Small intestine (tissue), 7 donors: ENCODE measurements at regions not wholly inside any gene's neighbourhood (a gene's known extent, or its start where the extent isn't known, plus 50 kb on each side); places are given as distances from the start of the nearest gene placed in this dataset.

ENCODE experiments used
- DNase-seq, 2 donors: peaks; one replicate each; pipeline versions ENCODE4 v3.0.0 to v3.0.0-alpha.2; 2013
- FAIRE-seq: peaks from 2 replicates; lab custom pipeline; 2012; peaks lifted over from hg19 to GRCh38; lab: Jason Lieb, UNC
- H3K27ac ChIP-seq, 3 donors: one replicate each; pipeline ENCODE4 v1.5.1; 2013; ENCODE audit warnings: low read length in 2 of 3, mild to moderate bottlenecking in 2 of 3, control low read depth in 1 of 3, inconsistent platforms in 1 of 3, low read depth in 1 of 3, moderate library complexity in 1 of 3
- H3K27me3 ChIP-seq, 3 donors: one replicate each; pipeline ENCODE4 v1.6.1; 2013; ENCODE audit warnings: low read length in 3 of 3, inconsistent platforms in 1 of 3; ENCODE audit not compliant: control insufficient read depth in 3 of 3, insufficient read depth in 3 of 3
- H3K36me3 ChIP-seq, 3 donors: one replicate each; pipeline ENCODE4 v1.6.1; 2013; ENCODE audit warnings: low read length in 3 of 3, inconsistent platforms in 1 of 3, low read depth in 1 of 3, mild to moderate bottlenecking in 1 of 3, moderate library complexity in 1 of 3; ENCODE audit not compliant: control insufficient read depth in 3 of 3, insufficient read depth in 2 of 3
- H3K4me1 ChIP-seq, 3 donors: one replicate each; pipeline ENCODE4 v1.6.1; 2013; ENCODE audit warnings: low read length in 2 of 3, inconsistent platforms in 1 of 3, low read depth in 1 of 3, mild to moderate bottlenecking in 1 of 3, moderate library complexity in 1 of 3; ENCODE audit not compliant: control insufficient read depth in 3 of 3, insufficient read depth in 2 of 3
- H3K4me3 ChIP-seq, 3 donors: one replicate each; pipeline ENCODE4 v1.5.1; 2013; ENCODE audit warnings: low read length in 3 of 3, control low read depth in 1 of 3, inconsistent platforms in 1 of 3, low read depth in 1 of 3, mild to moderate bottlenecking in 1 of 3, moderate library complexity in 1 of 3
- H3K9me3 ChIP-seq, 2 donors: one replicate each; pipeline ENCODE4 v1.6.1; 2013; ENCODE audit warnings: low read depth in 1 of 2, low read length in 1 of 2; ENCODE audit not compliant: control insufficient read depth in 2 of 2, insufficient read depth in 1 of 2
- WGBS, 3 donors: extraction: QIAGEN DNeasy Blood & Tissue Kit; methylation state at CpG; one replicate each; pipeline ENCODE4 v1.1.7; 2013; 5-methylcytosine and 5-hydroxymethylcytosine counted together
- donor health status: healthy with polysubstance abuse.
- donor health status: control.
- donor health status: control.
- donor health status: Bipolar disorder and iron deficiency.
- donor health status: healthy.

GRCh38 chr4:8728536-8729407 is 136.2 kb downstream of the CPZ start:
- no peak overlapping the region for H3K4me3 ChIP-seq
- H3K4me1 ChIP-seq: peaks cover 0 to 2% (median 0%) of the 10 kb centered on the region in 3 donors
- no peak for DNase-seq
- no peak overlapping the region for H3K27ac ChIP-seq
- H3K27me3 ChIP-seq: peaks cover 0 to 7% (median 0%) of the 10 kb centered on the region in 3 donors
- 83 to 86% (median 84%) methylated on average over 20 to 21 of the region's 21 CpGs for WGBS, 3 donors
- H3K36me3 ChIP-seq: no peaks in the 10 kb centered on the region
- no peaks in the 10 kb centered on the region for H3K9me3 ChIP-seq
- FAIRE-seq: no peak

DNA sequence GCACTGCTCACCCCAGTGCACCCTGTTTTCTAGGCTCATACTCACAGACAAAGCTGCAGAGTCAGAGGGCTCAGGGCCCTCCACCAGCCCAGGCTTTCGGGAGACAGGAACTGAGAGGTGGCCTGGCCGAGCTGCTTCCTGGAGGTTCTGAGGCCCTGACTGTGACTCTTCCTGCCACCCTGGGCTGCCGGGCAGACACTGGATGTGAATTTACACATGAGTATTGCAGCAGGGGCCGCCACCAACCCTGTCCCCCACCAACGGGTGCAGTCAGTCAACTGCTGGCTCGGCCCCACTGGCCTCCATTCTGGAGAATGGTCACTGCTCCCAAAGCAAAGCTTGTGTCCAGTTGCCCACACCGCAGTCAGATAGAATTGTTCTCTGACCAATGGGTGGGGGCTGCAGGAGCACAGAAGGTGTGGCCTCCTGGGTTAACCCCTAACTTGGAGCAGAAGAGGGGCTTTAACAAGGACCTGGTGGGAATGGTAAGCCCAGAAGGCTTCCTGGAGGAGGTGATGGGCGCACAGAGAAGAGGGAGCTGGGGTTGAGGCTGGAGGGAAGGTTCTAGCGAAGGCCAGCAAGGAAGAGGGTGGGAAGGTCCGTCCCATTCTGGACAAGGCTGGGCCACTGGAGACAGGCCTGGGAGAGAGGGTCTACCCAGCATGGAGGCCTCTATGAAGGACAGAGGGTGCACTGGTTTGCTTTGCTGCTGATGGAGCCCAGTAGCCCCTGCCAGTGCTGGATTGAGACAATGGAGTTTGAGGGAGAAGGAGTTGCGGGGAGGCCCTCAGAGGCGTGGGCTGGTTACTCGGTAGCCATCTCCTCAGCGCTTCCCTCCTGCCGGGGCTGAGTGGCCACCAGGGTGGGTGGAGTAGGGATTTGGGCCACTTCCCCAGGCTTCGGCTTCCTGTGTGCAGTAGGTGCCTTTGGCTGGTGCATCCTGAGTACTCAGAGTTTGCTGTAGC is 135.3 kb downstream of the CPZ start:
- Histone ChIP-seq H3K27ac (no peak overlapping the region), H3K4me3 (no peak overlapping the region), H3K4me1 (peaks cover 0 to 2% (median 0%) of the 10 kb centered on the region in 3 donors), H3K27me3 (peaks cover 0 to 7% (median 0%) of the 10 kb centered on the region in 3 donors), H3K9me3 (no peaks in the 10 kb centered on the region), H3K36me3 (no peaks in the 10 kb centered on the region)
- 73 to 89% (median 74%) methylated on average over 16 of the region's 16 CpGs for WGBS, 3 donors
- DNase-seq: no peak
- FAIRE-seq: no peak

DNA sequence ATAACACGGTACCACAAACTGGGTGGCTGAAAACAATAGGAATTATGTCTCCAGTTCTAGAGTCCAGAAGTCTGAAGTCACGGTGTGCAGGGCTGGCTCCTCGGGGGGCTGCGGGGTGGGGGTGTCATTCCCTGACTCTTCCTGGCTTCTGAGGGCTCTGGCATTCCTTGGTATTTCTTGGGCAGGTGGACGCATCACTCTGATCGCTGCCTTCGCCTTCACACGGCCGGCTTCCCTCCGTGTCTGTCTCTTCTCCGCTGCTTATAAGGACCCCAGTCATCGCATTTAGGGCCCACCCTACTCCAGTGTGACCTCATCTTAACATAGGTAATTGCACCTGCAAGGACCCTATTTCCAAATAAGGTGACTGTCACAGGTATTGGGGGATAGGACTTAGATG is 134.6 kb downstream of the CPZ start:
- FAIRE-seq (no peak), DNase-seq (no peak)
- H3K4me1 ChIP-seq: peaks cover 0 to 2% (median 0%) of the 10 kb centered on the region in 3 donors
- no peaks in the 10 kb centered on the region for H3K9me3 ChIP-seq
- no peaks in the 10 kb centered on the region for H3K36me3 ChIP-seq
- H3K27me3 ChIP-seq: peaks cover 0 to 7% (median 0%) of the 10 kb centered on the region in 3 donors
- 60 to 70% (median 64%) methylated on average over 11 to 12 of the region's 12 CpGs for WGBS, 3 donors
- H3K27ac ChIP-seq: no peak overlapping the region
- no peak overlapping the region for H3K4me3 ChIP-seq

DNA sequence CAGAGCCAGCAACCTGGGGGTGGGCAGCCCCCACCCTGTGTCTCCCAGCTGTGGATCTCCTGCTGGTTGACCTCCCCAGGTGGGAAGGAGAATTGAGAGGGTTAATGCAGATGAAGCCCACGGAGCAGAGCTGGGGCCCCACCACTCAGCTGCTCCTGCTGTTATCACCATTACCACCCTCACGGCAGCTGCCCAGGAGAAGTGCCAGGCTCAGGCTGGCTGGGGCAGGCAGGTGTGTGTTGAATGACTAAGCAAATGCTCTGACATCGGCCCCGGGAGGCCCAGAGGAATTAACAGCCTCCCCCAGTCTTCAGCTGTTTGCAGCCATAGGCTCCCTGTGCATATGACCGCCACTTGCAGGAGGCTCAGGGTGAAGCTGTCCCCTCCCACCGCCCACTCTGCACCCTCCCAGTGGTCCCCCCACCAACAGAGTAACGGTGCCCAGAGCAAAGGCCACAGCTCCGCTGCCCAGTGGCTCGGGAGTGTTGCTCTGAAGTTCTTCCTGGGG is 133.8 kb downstream of the CPZ start:
- FAIRE-seq (no peak), DNase-seq (peak in 1 of 2 donors; percentile 14)
- H3K9me3 ChIP-seq: no peaks in the 10 kb centered on the region
- WGBS, 3 donors: 21 to 48% (median 21%) methylated on average over 9 of the region's 9 CpGs
- H3K36me3 ChIP-seq: no peaks in the 10 kb centered on the region
- H3K4me1 ChIP-seq: peaks cover 0 to 2% (median 0%) of the 10 kb centered on the region in 3 donors
- no peak overlapping the region for H3K27ac ChIP-seq
- H3K27me3 ChIP-seq: peaks cover 0 to 7% (median 0%) of the 10 kb centered on the region in 3 donors
- H3K4me3 ChIP-seq: no peak overlapping the region

- H3K4me1 ChIP-seq: peaks cover 0 to 2% (median 0%) of the 10 kb centered on the region in 3 donors
- WGBS, 3 donors: 16 to 58% (median 41%) methylated on average over 10 of the region's 10 CpGs
- H3K27ac ChIP-seq: no peak overlapping the region
- DNase-seq (peak in 1 of 2 donors; percentile 3), FAIRE-seq (no peak)
- H3K36me3 ChIP-seq: no peaks in the 10 kb centered on the region
- H3K9me3 ChIP-seq: no peaks in the 10 kb centered on the region
- H3K27me3 ChIP-seq: peaks cover 0 to 7% (median 0%) of the 10 kb centered on the region in 3 donors
- no peak overlapping the region for H3K4me3 ChIP-seq
Measured at GRCh38 chr4:8725845-8726244, 133.3 kb downstream of the CPZ start.

- Histone ChIP-seq H3K27me3 (peaks cover 0 to 7% (median 0%) of the 10 kb centered on the region in 3 donors), H3K9me3 (no peaks in the 10 kb centered on the region), H3K27ac (no peak overlapping the region), H3K4me1 (peaks cover 0 to 2% (median 0%) of the 10 kb centered on the region in 3 donors), H3K4me3 (no peak overlapping the region), H3K36me3 (no peaks in the 10 kb centered on the region)
- FAIRE-seq (no peak), DNase-seq (peak; percentile 35 to 36)
- 11 to 30% (median 14%) methylated on average over 24 to 26 of the region's 26 CpGs for WGBS, 3 donors
Measured at GRCh38 chr4:8725071-8725841, 132.7 kb downstream of the CPZ start.

DNA sequence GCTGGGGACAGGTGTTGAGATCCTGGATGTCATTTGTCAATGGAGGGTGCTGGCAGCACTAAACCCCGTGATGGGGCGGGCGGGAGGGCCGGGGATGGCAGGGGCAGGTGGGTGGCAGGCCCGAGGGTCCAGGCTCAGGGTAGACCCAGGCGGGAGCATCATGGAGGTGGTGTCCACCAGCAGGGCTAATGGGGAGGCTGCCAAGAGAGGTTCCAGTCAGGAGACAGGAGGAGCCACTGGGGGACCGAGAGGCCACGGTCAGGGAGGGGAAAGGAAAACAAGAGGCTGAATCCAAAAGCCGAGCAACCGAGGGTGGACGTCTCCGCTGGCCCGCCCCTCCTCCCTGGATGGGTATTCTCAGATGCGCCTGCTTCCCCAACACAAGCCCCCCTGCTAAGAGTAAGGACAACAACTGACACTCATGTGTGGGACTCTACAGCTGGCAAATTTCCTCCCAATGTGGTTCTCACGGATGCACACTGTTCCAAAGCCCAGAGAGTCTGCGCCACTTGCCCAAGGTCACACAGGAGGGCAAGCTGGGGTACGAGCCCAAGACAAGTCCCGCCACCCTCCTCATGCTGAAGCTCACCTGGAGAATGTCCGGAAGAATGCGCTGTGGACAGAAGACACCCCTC is 132.0 kb downstream of the CPZ start:
- peaks cover 0 to 7% (median 0%) of the 10 kb centered on the region in 3 donors for H3K27me3 ChIP-seq

More for the DNA sequence above, 132.0 kb downstream of the CPZ start:
- 18 to 50% (median 21%) methylated on average over 20 of the region's 20 CpGs for WGBS, 3 donors
- Histone ChIP-seq H3K36me3 (no peaks in the 10 kb centered on the region), H3K4me3 (no peak overlapping the region), H3K9me3 (peaks cover 0 to under 1% of the 10 kb centered on the region in 2 donors), H3K27ac (no peak overlapping the region), H3K4me1 (peaks cover 0 to 2% (median 0%) of the 10 kb centered on the region in 3 donors)
- FAIRE-seq: no peak
- no peak for DNase-seq
